Fibroblast of pulmonary artery (primary cell): ENCODE measurements at regions not wholly inside any gene's neighbourhood (a gene's known extent, or its start where the extent isn't known, plus 50 kb on each side); places are given as distances from the start of the nearest gene placed in this dataset.

Experiments used
- DNase-seq: peaks from one replicate; pipeline ENCODE4 v3.0.0-alpha.2; 2010; ENCODE audit warnings: low read depth
- H3K4me3 ChIP-seq: replicated peaks from 2 replicates; pipeline ENCODE4 v1.5.1; 2011; ENCODE audit warnings: low read depth, mild to moderate bottlenecking, control low read depth, low read length, moderate library complexity
- CTCF ChIP-seq: IDR thresholded peaks from 2 replicates; pipeline ENCODE4 v1.5.1; 2011; ENCODE audit warnings: mild to moderate bottlenecking, control low read depth, low read length, inconsistent platforms; ENCODE audit errors: missing control alignments

- no peak overlapping the region for H3K4me3 ChIP-seq
- DNase-seq: no peak
- no peak for TF ChIP-seq CTCF
These were observed 264.9 kb upstream of the LMO3 start for GRCh38 chr12:16870845-16871244.

- DNase-seq: no peak
- TF ChIP-seq CTCF: no peak
- H3K4me3 ChIP-seq: no peak overlapping the region
These were observed 257.8 kb upstream of the LMO3 start for GRCh38 chr12:16863742-16864141.

GRCh38 chr12:16857456-16857923 is 251.5 kb upstream of the LMO3 start:
- no peak for TF ChIP-seq CTCF
- DNase-seq: no peak
- no peak overlapping the region for H3K4me3 ChIP-seq

GRCh38 chr12:16854465-16854864 is 248.5 kb upstream of the LMO3 start:
- no peak for DNase-seq

GRCh38 chr12:16849473-16849872 is 243.5 kb upstream of the LMO3 start:
- no peak overlapping the region for H3K4me3 ChIP-seq
- no peak for DNase-seq
- no peak for TF ChIP-seq CTCF

More at GRCh38 chr12:16854465-16854864, 248.5 kb upstream of the LMO3 start:
- no peak for TF ChIP-seq CTCF
- no peak overlapping the region for H3K4me3 ChIP-seq

- no peak overlapping the region for H3K4me3 ChIP-seq
- DNase-seq: no peak
- TF ChIP-seq CTCF: no peak
These were observed 238.9 kb upstream of the LMO3 start for GRCh38 chr12:16844875-16845274.

- TF ChIP-seq CTCF: no peak
These were observed 227.5 kb upstream of the LMO3 start for GRCh38 chr12:16833376-16834015.

More at GRCh38 chr12:16833376-16834015, 227.5 kb upstream of the LMO3 start:
- DNase-seq: no peak
- H3K4me3 ChIP-seq: no peak overlapping the region
